ENCODE measurements at regions not wholly inside any gene's neighbourhood (a gene's known extent, or its start where the extent isn't known, plus 50 kb on each side); places are given as distances from the start of the nearest gene placed in this dataset.
A peak's percentile ranks its signal among the peaks of the same experiment; 100 is the strongest.
"Not testable (repeated sequence)": the region's sequence is repeated elsewhere in the genome, so short reads cannot be mapped to it uniquely, and the experiment has no call there.

DNA sequence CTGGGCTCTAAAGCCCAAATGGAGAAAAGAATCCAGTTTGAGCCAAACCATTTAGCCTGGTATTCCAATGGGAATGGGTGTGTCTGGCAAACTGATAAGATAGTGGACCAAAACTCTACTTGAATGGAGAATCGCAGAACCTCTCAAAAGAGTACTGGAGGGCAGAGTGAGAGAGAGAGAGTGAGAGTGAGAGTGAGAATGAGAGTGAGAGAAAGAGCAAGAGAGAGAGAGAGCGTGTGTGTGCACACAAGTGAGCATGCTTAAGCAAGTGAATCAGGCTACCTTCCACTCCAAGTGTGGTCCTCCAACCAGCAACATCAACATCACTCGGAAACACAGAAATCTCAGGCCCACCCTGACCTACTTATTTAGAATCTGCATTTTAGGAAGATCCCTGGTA is 58.8 kb downstream of the UQCRFS1 start:
- DNase-seq (ENCODE audit: insufficient read length, low spot score) (no peak), FAIRE-seq (no peak)

DNA sequence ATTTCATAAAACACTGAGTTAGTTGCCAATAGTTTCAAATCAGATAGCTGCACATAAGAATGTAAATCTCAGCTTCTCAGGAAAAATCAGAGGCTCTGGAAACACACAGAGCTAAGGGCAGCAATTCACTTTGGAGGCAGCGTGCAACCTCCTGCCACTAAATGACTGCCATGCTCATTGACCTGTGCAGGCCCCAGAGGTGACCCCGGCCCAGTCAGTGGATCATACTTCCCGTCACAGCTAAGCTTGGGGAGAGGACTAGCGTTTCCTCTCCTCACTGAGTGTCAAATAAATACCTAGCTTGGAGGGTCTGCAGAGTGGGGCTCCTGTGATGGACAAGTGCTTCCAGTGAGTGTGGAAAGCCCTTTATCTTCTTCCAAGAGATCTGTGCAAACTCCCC is 67.2 kb downstream of the UQCRFS1 start:
- DNase-seq (ENCODE audit: insufficient read length, low spot score) (no peak), FAIRE-seq (no peak)

- FAIRE-seq (no peak), DNase-seq (ENCODE audit: insufficient read length, low spot score) (no peak)
Observed at GRCh38 chr19:29143183-29143582, 69.8 kb downstream of the UQCRFS1 start.

DNA sequence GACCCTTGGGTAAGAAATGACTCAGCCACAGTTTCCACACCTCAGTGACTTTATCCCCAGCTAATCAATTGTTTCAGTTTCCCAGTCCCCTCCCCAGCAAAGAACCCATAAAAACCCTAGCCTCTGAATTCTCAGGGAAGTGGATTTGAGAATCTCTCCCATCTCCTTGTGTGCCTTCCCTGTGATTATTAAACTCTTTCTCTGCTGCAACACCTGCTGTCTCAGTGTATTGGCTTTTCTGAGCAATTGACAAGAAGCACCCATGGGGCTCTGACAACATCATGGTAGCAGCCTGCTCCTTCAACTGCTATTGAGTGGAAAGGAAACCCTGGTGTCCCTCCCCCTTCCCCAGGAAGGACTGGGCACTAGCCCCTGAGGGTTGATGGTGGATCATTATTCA is 73.7 kb downstream of the UQCRFS1 start:
- no peak for DNase-seq (ENCODE audit: insufficient read length, low spot score)
- no peak for FAIRE-seq

- FAIRE-seq; DNase-seq (ENCODE audit: insufficient read length, low spot score): not testable (repeated sequence)
Observed at GRCh38 chr19:29138206-29138605, 74.7 kb downstream of the UQCRFS1 start.

GRCh38 chr19:29131456-29131855 is 81.5 kb downstream of the UQCRFS1 start:
- no peak for DNase-seq (ENCODE audit: insufficient read length, low spot score)
- no peak for FAIRE-seq

DNA sequence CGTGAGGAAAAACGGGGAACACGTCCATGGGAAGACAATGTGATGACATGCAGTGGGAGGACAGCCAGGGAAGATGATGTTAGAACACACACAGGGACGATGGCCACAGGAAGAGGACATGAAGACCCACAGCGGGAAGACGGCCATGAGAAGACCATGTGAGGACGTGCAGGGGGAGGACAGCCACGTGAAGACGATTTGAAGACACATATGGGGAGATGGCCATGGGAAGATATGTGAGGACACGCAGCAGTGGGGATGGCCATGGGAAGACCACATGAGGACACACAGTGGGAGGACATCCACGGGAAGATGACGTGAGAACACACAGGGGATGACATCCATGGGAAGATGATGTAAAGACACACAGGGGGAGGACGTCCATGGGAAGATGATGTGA is 83.8 kb downstream of the UQCRFS1 start:
- DNase-seq (ENCODE audit: insufficient read length, low spot score) (no peak), FAIRE-seq (no peak)

GRCh38 chr19:29128203-29128602 is 84.7 kb downstream of the UQCRFS1 start:
- no peak for FAIRE-seq

GRCh38 chr19:29122185-29122584 is 90.8 kb downstream of the UQCRFS1 start:
- FAIRE-seq (no peak), DNase-seq (ENCODE audit: insufficient read length, low spot score) (no peak)

More at GRCh38 chr19:29128203-29128602, 84.7 kb downstream of the UQCRFS1 start:
- no peak for DNase-seq (ENCODE audit: insufficient read length, low spot score)

DNA sequence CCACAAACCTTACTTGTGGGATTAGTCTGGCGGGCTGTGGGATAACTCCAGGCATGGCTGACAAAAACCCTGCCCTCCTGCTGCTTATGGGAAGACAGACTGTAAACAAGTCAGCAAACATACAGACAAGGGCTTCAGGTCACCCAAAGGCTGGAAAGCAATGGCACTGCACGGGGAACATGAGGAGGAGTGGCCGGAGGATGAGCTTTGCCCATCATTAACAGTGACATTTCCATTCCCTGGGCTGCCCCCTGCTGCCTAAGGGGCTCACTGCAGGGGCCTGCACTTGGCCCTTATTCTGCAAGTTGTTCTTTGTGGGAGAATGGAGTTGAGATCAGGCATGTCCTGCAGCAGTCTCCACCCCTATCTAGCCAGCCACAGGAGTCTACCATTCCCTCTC is 91.3 kb downstream of the UQCRFS1 start:
- no peak for FAIRE-seq

DNA sequence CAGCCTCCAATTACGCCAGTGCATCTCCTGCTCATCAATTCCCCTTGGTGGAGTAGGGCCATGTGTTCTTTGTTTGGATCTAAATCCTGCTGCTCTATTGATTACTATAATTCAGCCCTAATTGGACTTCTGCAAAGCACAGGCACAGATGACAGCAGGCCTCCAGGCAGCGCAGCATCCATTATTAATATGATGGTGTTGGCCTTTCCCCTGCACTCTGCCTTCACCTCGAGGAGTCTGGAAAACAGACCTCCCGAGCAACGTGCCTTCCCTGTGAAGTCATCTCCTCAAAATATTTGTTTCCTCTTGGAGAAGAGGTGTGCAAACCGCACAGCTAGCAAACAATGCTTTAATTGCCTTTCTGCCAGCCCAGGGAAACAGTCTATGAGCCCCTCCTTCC is 92.5 kb downstream of the UQCRFS1 start:
- FAIRE-seq, result no peak
- DNase-seq (ENCODE audit: insufficient read length, low spot score), result no peak

More for the DNA sequence above, 91.3 kb downstream of the UQCRFS1 start:
- no peak for DNase-seq (ENCODE audit: insufficient read length, low spot score)

DNA sequence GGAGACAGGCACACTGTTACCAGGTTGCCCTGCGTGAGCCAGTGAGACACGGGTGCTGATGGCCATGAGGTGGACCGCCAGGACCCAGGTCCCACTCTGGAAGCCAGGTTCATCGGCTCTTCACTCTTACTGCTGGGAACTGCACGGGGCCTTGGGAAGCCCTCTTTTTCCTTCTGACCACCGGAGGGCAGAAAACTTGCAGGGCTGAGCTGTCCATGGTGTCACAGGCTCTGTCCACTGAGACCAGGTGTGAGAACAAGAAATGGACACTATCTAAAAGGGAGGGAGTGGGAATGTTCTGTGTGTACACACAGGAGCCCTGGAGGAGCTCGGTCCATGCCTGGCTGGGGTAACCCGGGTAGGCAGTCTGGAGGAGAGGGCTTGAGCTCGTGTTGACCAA is 93.4 kb downstream of the UQCRFS1 start:
- no peak for DNase-seq (ENCODE audit: insufficient read length, low spot score)
- FAIRE-seq, result no peak

GRCh38 chr19:29118389-29118788 is 94.6 kb downstream of the UQCRFS1 start:
- FAIRE-seq (no peak), DNase-seq (ENCODE audit: insufficient read length, low spot score) (no peak)

DNA sequence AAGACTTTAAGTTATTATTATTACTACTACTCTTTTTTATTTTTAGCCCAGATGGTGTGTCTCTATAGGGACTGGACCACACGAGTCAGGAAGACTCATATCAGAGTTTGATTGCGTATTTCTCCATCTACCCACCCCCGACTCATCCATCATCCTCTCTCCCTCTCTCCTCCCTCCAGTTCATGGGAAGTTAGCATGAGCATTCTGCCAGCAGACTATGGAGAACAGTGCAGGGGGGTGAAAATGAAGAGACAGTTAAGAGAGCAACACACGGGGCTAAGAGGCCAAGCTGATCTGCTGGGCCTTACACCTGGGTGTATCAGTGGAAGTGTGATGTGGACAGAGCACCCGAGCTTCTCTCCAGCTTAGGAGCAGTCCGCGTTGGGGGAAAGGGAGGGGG is 95.0 kb downstream of the UQCRFS1 start:
- DNase-seq (ENCODE audit: insufficient read length, low spot score) (no peak), FAIRE-seq (no peak)

DNA sequence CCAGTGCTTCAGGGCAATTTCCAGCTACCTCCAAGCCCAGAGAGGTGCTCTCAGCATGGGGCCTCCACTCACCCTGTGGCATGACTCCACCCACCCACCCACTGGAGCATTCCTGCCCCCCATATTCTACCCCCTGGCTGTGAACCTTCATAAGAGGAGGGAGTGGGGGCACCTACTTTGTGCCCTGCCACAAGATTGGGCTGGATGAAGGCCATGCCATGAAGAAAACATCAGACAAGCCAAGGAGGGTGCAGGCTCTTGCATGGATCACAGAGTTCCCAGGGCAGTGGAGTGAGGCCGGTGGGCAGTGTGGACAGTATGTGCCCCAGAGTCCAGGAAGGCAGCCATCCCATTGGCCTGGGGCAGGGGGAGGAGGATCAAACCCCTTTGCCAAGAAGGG is 97.8 kb downstream of the UQCRFS1 start:
- FAIRE-seq (no peak), DNase-seq (ENCODE audit: insufficient read length, low spot score) (no peak)

- FAIRE-seq (no peak), DNase-seq (ENCODE audit: insufficient read length, low spot score) (no peak)
Observed at GRCh38 chr19:29113838-29114237, 99.1 kb downstream of the UQCRFS1 start.

DNA sequence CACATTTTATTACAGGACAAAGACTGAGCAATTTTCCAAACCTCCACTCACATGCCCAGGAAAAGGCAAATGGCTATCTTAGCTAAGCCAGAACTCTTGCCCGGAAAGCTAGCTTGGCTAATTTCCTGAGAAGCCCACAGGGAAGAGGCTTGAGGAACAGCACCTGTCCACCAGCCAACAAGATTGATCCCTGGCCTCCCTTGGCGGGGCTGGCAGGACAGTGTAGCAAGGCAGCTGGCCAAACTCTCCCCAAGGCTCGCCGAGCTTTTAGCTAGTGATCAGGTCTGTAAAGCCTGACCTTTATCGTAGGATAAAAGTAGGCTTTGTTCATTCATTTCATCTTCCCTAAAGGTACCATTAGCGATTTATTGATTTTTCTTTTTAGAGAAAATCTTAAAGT is 101.4 kb downstream of the UQCRFS1 start:
- DNase-seq (ENCODE audit: insufficient read length, low spot score) (no peak), FAIRE-seq (no peak)

- no peak for DNase-seq (ENCODE audit: insufficient read length, low spot score)
- no peak for FAIRE-seq
Observed at GRCh38 chr19:29107831-29108230, 105.1 kb downstream of the UQCRFS1 start.

- FAIRE-seq (no peak), DNase-seq (ENCODE audit: insufficient read length, low spot score) (no peak)
Observed at GRCh38 chr19:29106346-29106885, 106.5 kb downstream of the UQCRFS1 start.

- FAIRE-seq (no peak), DNase-seq (ENCODE audit: insufficient read length, low spot score) (no peak)
Observed at GRCh38 chr19:29105629-29106292, 107.2 kb downstream of the UQCRFS1 start.

GRCh38 chr19:29104605-29105241 is 108.2 kb downstream of the UQCRFS1 start:
- FAIRE-seq, result peak; percentile 99

DNA sequence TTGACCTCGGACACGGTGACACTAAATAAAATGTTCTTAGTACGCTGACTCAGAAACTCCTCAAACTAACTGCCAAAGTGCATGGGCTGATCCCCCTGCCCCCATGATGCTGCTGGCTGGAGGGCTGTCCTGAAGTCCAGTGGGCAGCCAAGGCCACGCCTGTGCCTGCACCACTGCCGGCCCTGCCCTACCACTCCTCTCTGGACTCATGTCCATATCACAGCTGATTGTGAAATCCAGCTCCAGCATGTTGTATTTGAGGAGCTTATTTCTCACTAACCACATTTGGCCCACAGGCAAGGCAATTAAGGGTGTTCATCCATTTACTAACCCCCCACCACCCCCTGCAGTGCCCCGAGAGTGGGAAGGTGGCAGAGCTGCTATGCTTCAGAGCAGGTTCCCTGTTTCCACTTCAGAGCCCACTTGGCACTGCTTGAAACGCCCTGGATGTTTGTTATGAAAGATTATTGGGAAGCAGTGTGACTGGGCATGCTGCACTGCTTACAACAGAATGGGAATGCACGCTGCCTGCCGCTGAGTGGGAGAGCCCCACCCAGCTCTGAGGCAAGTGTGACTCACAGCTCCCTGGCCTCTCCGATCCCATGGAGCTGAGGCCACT is 114.0 kb downstream of the UQCRFS1 start:
- peak; percentile 22 for DNase-seq (ENCODE audit: insufficient read length, low spot score)
- no peak for FAIRE-seq

More at GRCh38 chr19:29104605-29105241, 108.2 kb downstream of the UQCRFS1 start:
- no peak for DNase-seq (ENCODE audit: insufficient read length, low spot score)

All from HTR-8/SVneo (cell line).